GM12878 (cell line): ENCODE measurements at regions not wholly inside any gene's neighbourhood (a gene's known extent, or its start where the extent isn't known, plus 50 kb on each side); places are given as distances from the start of the nearest gene placed in this dataset.

ENCODE experiments used
- ATAC-seq: fragments of 200-7000 bp; cut with Tn5 transposase; 3 replicates; pipeline ENCODE4 v1.9.1; 2020; ENCODE audit warnings: mild to moderate bottlenecking, moderate library complexity
- BruUV-seq: library from RNA; stranded (reverse); fragments of 400-500 nt; replicated peaks from 2 replicates; lab custom pipeline; 2021; lab: Mats Ljungman, UMichigan
- CTCF ChIA-PET: fragments of 300-600 bp; sonication (Branson Sonifier 250); formaldehyde crosslinking; extraction: SDS; loops from one replicate; lab custom pipeline; 2021; ENCODE audit warnings: inconsistent platforms; lab: Yijun Ruan, JAX
- POLR2A ChIA-PET: fragments of 350-600 bp; formaldehyde crosslinking; extraction: SDS; loops from one replicate; lab custom pipeline; 2021; ENCODE audit warnings: inconsistent platforms; lab: Charles Lee
- RAD21 ChIA-PET: fragments of 300-600 bp; sonication (Branson Sonifier 250); formaldehyde crosslinking; loops from one replicate; lab custom pipeline; 2023; ENCODE audit warnings: antibody characterized with exemption; ENCODE audit not compliant: unreplicated experiment; lab: Charles Lee
- SMC1A ChIA-PET: fragments of 300-600 bp; sonication (Branson Sonifier 250); formaldehyde crosslinking; loops from one replicate; lab custom pipeline; 2023; ENCODE audit not compliant: unreplicated experiment, uncharacterized antibody; lab: Charles Lee
- DNase-seq: peaks from one replicate; pipeline ENCODE4 v3.0.0-alpha.2; 2011; ENCODE audit warnings: low read depth, low spot score
- FAIRE-seq: peaks from 3 replicates; lab custom pipeline; 2011; peaks lifted over from hg19 to GRCh38; lab: Jason Lieb, UNC
- H2AFZ ChIP-seq: 2 replicates; pipeline ENCODE4 v1.6.0; 2011; ENCODE audit warnings: low read depth, low read length, control low read depth; ENCODE audit not compliant: control insufficient read depth
- H3K27ac ChIP-seq: 2 replicates; pipeline ENCODE4 v1.5.1; 2011; ENCODE audit warnings: control low read depth; ENCODE audit not compliant: control insufficient read depth, insufficient read depth
- H3K27me3 ChIP-seq, 2 experiments: replicated peaks in 1 of 2; 2 replicates each; pipeline versions ENCODE4 v1.6.0 to v1.6.1; 2011; ENCODE audit warnings: low read length in 1 of 2; ENCODE audit not compliant: control insufficient read depth in 2 of 2, insufficient read depth in 2 of 2
- H3K36me3 ChIP-seq, 2 experiments: 2 replicates each; pipeline ENCODE4 v1.5.1; 2011; ENCODE audit warnings: low read length in 1 of 2; ENCODE audit not compliant: control insufficient read depth in 2 of 2, insufficient read depth in 2 of 2
- H3K4me1 ChIP-seq: 2 replicates; pipeline ENCODE4 v1.6.1; 2011; ENCODE audit warnings: mild to moderate bottlenecking, low read length, moderate library complexity, mixed read lengths; ENCODE audit not compliant: control insufficient read depth, insufficient read depth
- H3K4me2 ChIP-seq: 2 replicates; pipeline ENCODE4 v1.6.0; 2011; ENCODE audit warnings: control low read depth; ENCODE audit not compliant: control insufficient read depth, insufficient read depth
- H3K4me3 ChIP-seq: fragments of 200-600 bp; sonication (generic); 2 replicates; pipeline ENCODE4 v1.5.1; 2016
- H3K79me2 ChIP-seq: 2 replicates; pipeline ENCODE4 v1.6.0; 2011; ENCODE audit warnings: low read length; ENCODE audit not compliant: control insufficient read depth, insufficient read depth
- H3K9ac ChIP-seq: 2 replicates; pipeline ENCODE4 v1.8.0; 2011; ENCODE audit warnings: low read length, control low read depth, mixed read lengths; ENCODE audit not compliant: control insufficient read depth, insufficient read depth
- H3K9me3 ChIP-seq: replicated peaks from 3 replicates; pipeline ENCODE4 v1.5.1; 2011; ENCODE audit warnings: mild to moderate bottlenecking, low read length; ENCODE audit not compliant: control insufficient read depth, insufficient read depth
- H4K20me1 ChIP-seq: 2 replicates; pipeline ENCODE4 v1.6.0; 2011; ENCODE audit not compliant: control insufficient read depth, insufficient read depth
- BACH1 ChIP-seq: fragments of 450-650 bp; IDR thresholded peaks from 2 replicates; pipeline ENCODE4 v1.6.1; 2017; ENCODE audit warnings: mild to moderate bottlenecking, borderline replicate concordance
- EP300 ChIP-seq, 2 experiments: fragments of 150-350 bp in 1 of 2; IDR thresholded peaks; 2 replicates each; pipeline ENCODE4 v1.6.1; 2011 to 2012; ENCODE audit warnings: low read depth in 2 of 2, low read length in 2 of 2, borderline replicate concordance in 1 of 2, improper control_type of control experiment in 1 of 2, inconsistent platforms in 1 of 2; ENCODE audit not compliant: control insufficient read depth in 1 of 2
- JUNB ChIP-seq: IDR thresholded peaks from 2 replicates; pipeline ENCODE4 v1.6.1; 2016; ENCODE audit warnings: antibody characterized with exemption, mild to moderate bottlenecking
- JUND ChIP-seq: IDR thresholded peaks from 2 replicates; pipeline ENCODE4 v1.6.1; 2012; ENCODE audit warnings: low read depth, mild to moderate bottlenecking, low read length, improper control_type of control experiment, moderate library complexity
- KDM1A ChIP-seq: fragments of 200-600 bp; sonication (generic); IDR thresholded peaks from 2 replicates; pipeline ENCODE4 v1.6.1; 2016; ENCODE audit warnings: borderline replicate concordance
- MEF2B ChIP-seq: fragments of 450-650 bp; IDR thresholded peaks from 2 replicates; pipeline ENCODE4 v1.6.1; 2018; ENCODE audit warnings: mild to moderate bottlenecking, moderate library complexity; ENCODE audit not compliant: partially characterized antibody, poor library complexity, severe bottlenecking
- NFYB ChIP-seq: IDR thresholded peaks from 2 replicates; pipeline ENCODE4 v1.6.1; 2011; ENCODE audit warnings: low read depth, mild to moderate bottlenecking, low read length, improper control_type of control experiment, moderate library complexity; ENCODE audit not compliant: insufficient read depth
- POLR2A ChIP-seq: IDR thresholded peaks from 2 replicates; pipeline ENCODE4 v1.6.1; 2011; ENCODE audit warnings: low read depth, mild to moderate bottlenecking, low read length
- RAD51 ChIP-seq: fragments of 450-650 bp; IDR thresholded peaks from 2 replicates; pipeline ENCODE4 v1.6.1; 2016; ENCODE audit warnings: moderate library complexity, mild to moderate bottlenecking, inconsistent platforms
- RCOR1 ChIP-seq: conservative IDR thresholded peaks from 2 replicates; pipeline ENCODE4 v1.6.1; 2012; ENCODE audit warnings: low read depth, low read length, improper control_type of control experiment
- TCF3 ChIP-seq: IDR thresholded peaks from 2 replicates; pipeline ENCODE4 v1.6.1; 2012; ENCODE audit warnings: low read depth, mild to moderate bottlenecking, low read length, borderline replicate concordance; ENCODE audit not compliant: insufficient read depth
- ZNF217 ChIP-seq: fragments of 450-650 bp; IDR thresholded peaks from 2 replicates; pipeline ENCODE4 v1.6.1; 2017; ENCODE audit warnings: antibody characterized with exemption, mild to moderate bottlenecking
- whole genome bisulfite sequencing: methylation state at CpG from one replicate; pipeline ENCODE4 v1.1.6; 2016; ENCODE audit warnings: low lambda C conversion rate; ENCODE audit not compliant: insufficient replicate concordance, insufficient coverage; ENCODE audit errors: missing lambda C conversion rate; 5-methylcytosine and 5-hydroxymethylcytosine counted together
- in situ Hi-C: fragments of 300-500 bp; cut with MboI; formaldehyde crosslinking; loops from 9 replicates; pipeline ENCODE4 v1.14.3; 2018; ENCODE audit warnings: mixed read lengths
- intact Hi-C: fragments of 100-400 bp; cut with micrococcal nuclease; formaldehyde crosslinking; loops from one replicate; pipeline ENCODE4 v1.14.2; 2022; ENCODE audit not compliant: unreplicated experiment
- TF ChIP-seq, protein P1 (sequence below), 3 experiments: IDR thresholded peaks in 2 of 3; conservative IDR thresholded peaks in 1 of 3; 2 replicates each; pipeline ENCODE4 v1.5.1; 2011; ENCODE audit warnings: low read depth in 3 of 3, low read length in 3 of 3, mild to moderate bottlenecking in 3 of 3, control low read depth in 2 of 3, moderate library complexity in 2 of 3, inconsistent platforms in 1 of 3, mixed read lengths in 1 of 3; ENCODE audit not compliant: control insufficient read depth in 2 of 3, insufficient read depth in 1 of 3; ENCODE audit errors: extremely low read depth in 1 of 3

DNA sequence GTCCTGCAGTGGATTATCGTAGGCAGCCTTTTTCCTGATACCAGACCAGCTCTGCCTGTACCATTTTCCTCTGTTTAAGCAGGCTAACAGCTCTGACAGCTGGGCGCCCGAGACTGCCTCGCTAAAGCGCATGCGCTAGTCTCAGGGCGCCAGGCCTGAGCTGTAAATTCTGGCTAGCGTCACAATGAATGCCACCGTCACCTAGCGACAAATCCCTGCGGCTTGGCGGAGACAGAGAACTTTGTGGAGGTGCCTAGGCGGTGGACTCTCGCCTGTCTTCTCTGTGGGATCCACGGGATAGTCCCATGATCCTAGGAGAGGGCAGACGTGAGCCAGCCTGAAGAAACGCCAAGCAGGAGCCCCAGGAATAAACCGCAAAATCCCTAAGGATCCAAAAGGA lies 573.9 kb downstream of the KCNJ18 start:
- no TSS peak for BruUV-seq
- SMC1A ChIA-PET, result no interaction called here
- TF ChIP-seq EP300 (IDR thresholded peaks at IDR 0.05; ENCODE audit: borderline replicate concordance in 1 of 2, control insufficient read depth in 1 of 2, low read depth in 2 of 2, low read length in 2 of 2) (no peak), RAD51 (no peak), ZNF217 (no peak), JUND (no peak), RCOR1 (no peak), TCF3 (no peak), JUNB (no peak), KDM1A (no peak), NFYB (no peak), POLR2A (no peak), BACH1 (no peak), MEF2B (no peak)
- TF ChIP-seq, protein P1, sequence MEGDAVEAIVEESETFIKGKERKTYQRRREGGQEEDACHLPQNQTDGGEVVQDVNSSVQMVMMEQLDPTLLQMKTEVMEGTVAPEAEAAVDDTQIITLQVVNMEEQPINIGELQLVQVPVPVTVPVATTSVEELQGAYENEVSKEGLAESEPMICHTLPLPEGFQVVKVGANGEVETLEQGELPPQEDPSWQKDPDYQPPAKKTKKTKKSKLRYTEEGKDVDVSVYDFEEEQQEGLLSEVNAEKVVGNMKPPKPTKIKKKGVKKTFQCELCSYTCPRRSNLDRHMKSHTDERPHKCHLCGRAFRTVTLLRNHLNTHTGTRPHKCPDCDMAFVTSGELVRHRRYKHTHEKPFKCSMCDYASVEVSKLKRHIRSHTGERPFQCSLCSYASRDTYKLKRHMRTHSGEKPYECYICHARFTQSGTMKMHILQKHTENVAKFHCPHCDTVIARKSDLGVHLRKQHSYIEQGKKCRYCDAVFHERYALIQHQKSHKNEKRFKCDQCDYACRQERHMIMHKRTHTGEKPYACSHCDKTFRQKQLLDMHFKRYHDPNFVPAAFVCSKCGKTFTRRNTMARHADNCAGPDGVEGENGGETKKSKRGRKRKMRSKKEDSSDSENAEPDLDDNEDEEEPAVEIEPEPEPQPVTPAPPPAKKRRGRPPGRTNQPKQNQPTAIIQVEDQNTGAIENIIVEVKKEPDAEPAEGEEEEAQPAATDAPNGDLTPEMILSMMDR (IDR thresholded peaks at IDR 0.05 in 2 of 3, conservative IDR thresholded peaks at IDR 0.05 in 1 of 3; ENCODE audit: control insufficient read depth in 2 of 3, extremely low read depth in 1 of 3, insufficient read depth in 1 of 3, low read depth in 3 of 3, low read length in 3 of 3), result no peak
- TF ChIP-seq, all 136 proteins: peak for 0
- Histone ChIP-seq H3K27me3 (no peaks in the 10 kb centered on the region), H3K9me3 (no peaks in the 10 kb centered on the region; the same call in 2 of the 3 replicates), H3K79me2 (no peaks in the 10 kb centered on the region), H3K4me2 (no peak overlapping the region), H3K36me3 (no peaks in the 10 kb centered on the region), H3K4me1 (no peaks in the 10 kb centered on the region), H4K20me1 (no peaks in the 10 kb centered on the region), H3K4me3 (no peak overlapping the region), H3K9ac (no peak overlapping the region), H2AFZ (no peak overlapping the region), H3K27ac (no peak overlapping the region)
- ChIA-PET CTCF (no interaction called here), RAD21 (no interaction called here), POLR2A (no interaction called here)
- intact Hi-C loops, result no loop called here
- WGBS, result 53% methylated on average over 18 of the region's 18 CpGs
- no peak for FAIRE-seq
- DNase-seq, result no peak
- in situ Hi-C loops, result no loop called here
- no peak for ATAC-seq
